SK-N-SH treated with all-trans-retinoic acid at 6 μM for 48 hours (cell line): ENCODE measurements at regions not wholly inside any gene's neighbourhood (a gene's known extent, or its start where the extent isn't known, plus 50 kb on each side); places are given as distances from the start of the nearest gene placed in this dataset.

Source experiments
- CSDC2 ChIP-seq: fragments of 250-450 bp; sonication (Bioruptor Pico); IDR thresholded peaks from 2 replicates; pipeline ENCODE4 v1.5.0; 2020; ENCODE audit warnings: mild to moderate bottlenecking, moderate library complexity
- OSR1 ChIP-seq: fragments of 250-450 bp; sonication (Bioruptor Pico); IDR thresholded peaks from 2 replicates; pipeline ENCODE4 v1.8.0; 2022; ENCODE audit warnings: moderate library complexity, mild to moderate bottlenecking, inconsistent platforms
- PATZ1 ChIP-seq: fragments of 250-450 bp; sonication (Bioruptor Pico); IDR thresholded peaks from 2 replicates; pipeline ENCODE4 v1.8.0; 2020; ENCODE audit warnings: mild to moderate bottlenecking, moderate library complexity, borderline replicate concordance
- TCF4 ChIP-seq: fragments of 250-450 bp; sonication (Bioruptor Pico); IDR thresholded peaks from 2 replicates; pipeline ENCODE4 v1.8.0; 2021; ENCODE audit warnings: mild to moderate bottlenecking, moderate library complexity, borderline replicate concordance
- TOX ChIP-seq: fragments of 250-450 bp; sonication (Bioruptor Pico); IDR thresholded peaks from 2 replicates; pipeline ENCODE4 v1.8.0; 2021; ENCODE audit warnings: mild to moderate bottlenecking, moderate library complexity, borderline replicate concordance
- ZNF70 ChIP-seq: fragments of 450-650 bp; formaldehyde crosslinking; IDR thresholded peaks from 2 replicates; pipeline ENCODE4 v1.5.0; 2020; ENCODE audit warnings: mild to moderate bottlenecking, moderate library complexity

- TF ChIP-seq CSDC2 (CRISPR knock-in tag) (no peak), PATZ1 (no peak), TCF4 (no peak), OSR1 (CRISPR knock-in tag) (no peak), ZNF70 (CRISPR knock-in tag) (no peak), TOX (CRISPR knock-in tag) (no peak)
Observed at GRCh38 chr16:72400257-72401083, 228.5 kb upstream of the PMFBP1 start.
